ENCODE measurements at regions not wholly inside any gene's neighbourhood (a gene's known extent, or its start where the extent isn't known, plus 50 kb on each side); places are given as distances from the start of the nearest gene placed in this dataset.

DNA sequence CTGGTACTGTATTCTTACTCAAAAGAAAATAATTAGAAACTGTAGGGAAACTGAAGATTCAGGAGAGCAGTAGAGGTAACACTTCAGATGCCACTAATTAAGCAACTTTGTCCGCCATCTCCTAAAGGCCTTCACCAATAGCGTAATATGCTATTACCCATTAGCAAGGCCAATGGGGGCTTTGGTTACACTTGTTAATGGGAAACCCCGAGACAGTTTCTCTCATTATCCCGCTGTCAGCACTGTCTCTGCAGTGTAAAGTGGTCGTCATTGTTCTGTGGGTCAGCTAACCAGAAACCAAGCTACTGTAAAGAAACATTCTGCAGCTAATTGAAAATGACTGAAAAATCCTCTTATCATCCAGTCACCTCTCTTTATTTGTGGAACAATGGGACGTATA is 468.0 kb upstream of the POU3F2 start:
- DNase-seq = no peak

DNA sequence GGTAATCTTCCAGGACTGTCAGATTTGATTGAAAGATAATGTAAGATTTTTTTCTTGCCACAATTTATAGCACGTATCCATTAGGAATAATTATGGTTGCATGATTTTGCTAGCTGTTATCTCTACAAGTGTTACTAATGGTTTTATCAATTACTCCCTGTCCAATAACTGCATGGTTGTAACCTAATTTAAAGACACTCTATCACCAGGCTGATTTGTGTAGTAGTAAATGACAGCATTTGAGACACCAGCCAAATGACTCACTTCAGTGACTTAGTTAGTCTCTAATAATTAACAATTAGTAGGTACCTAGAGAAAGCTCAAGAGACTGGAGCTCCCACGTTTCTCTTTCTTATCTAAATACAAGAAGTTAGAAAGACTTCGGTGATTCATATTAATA is 453.8 kb upstream of the POU3F2 start:
- DNase-seq = no peak

DNA sequence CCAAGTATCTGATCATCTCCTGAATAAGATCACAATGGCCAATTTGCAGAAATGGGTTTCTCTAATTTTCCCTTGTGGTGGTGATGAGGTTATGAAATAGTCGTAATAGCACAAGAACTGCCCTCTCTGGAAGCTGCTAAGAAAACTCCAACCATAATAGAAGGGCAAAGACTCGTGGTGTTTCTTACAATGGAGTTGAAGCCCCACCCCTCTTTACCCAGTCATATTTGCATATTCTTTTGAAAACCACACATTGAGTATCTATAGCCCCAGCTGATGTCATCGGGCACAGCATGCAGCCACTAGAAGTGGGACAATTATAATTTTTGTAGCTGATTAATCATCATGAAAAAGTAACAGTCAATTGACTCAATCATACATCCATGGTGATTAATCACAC is 452.1 kb upstream of the POU3F2 start:
- DNase-seq = no peak

DNA sequence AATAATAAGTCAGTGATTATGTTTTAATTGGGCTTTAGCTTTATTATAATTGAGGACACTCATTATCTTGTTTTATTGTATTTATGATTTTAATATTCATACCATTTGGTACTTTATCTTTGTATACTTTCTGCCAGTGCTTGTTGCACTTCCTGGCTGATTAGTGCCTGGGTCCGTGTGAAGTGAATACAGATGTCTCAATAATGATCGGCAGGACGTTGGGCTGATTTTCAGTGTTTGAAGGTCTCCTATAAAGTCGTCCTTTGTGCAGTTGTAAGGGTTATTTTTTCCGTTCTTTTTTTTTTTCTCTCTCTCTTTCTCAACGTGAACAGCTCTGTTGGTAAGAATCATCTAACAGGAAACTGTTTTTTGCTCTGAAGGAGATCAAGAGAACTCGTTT is 450.0 kb upstream of the POU3F2 start:
- DNase-seq = no peak

DNA sequence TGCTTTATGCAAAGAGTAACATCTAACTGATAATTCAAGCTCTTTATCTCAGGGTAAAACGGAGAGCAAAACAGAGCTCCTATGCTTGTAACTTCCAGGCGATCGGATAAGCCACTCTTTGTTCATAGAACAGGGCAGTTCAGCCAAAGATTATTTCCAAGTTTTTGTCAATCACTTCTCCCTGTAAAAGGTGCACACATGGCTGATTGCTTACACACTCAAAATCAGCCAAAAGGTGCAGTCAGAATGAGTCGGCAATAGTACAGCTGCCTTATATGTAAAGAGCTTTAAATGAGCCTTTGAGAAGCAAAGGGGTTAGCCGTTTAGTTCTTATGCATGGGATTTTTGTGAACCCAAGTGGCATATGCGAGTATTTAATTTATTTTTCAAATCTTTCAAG is 449.6 kb upstream of the POU3F2 start:
- no peak for DNase-seq

DNA sequence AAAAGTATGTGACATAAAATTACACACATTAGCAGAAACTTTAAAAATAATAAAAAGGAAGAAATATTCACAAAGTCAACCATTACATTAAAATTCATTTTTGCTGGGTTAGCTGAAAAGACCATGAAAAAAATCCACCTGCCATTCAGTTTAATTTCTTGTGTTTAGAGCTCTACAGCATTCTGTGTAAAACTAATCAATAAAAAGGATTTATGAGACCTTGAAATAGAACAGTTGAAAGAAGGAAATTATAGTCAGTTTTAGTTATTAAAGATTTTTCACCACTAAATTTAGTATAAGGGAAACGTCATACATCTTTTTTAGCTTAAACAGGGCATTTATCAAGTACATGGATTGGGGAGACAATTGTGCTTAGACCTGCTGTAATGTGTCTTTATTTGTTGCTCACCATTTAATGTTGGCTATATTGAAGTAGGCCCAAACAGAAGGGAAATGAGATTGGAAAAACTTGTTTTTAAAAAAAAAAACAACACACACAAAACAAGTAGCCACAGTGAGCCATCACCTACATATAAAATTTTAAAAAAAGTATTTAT is 438.7 kb upstream of the POU3F2 start:
- no peak for DNase-seq

DNA sequence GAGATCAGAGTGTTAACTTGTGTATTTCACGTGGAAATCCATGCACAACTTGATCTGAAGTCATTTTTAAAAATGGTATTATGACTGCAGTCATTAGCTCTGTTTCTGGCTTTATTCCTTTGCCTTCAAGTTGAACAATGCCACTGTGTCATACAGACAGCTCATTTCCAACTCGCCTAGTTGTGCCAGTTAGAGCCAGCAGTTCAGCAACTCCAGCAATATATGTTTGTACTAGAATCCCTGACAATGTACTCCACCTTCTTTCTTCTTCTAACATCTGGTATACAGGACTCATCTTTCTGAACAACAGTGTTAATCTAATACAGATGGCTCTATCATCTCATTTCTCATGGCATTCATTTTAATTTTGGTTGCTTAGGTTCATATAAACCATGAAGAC is 418.3 kb upstream of the POU3F2 start:
- peak; percentile 28 for DNase-seq

DNA sequence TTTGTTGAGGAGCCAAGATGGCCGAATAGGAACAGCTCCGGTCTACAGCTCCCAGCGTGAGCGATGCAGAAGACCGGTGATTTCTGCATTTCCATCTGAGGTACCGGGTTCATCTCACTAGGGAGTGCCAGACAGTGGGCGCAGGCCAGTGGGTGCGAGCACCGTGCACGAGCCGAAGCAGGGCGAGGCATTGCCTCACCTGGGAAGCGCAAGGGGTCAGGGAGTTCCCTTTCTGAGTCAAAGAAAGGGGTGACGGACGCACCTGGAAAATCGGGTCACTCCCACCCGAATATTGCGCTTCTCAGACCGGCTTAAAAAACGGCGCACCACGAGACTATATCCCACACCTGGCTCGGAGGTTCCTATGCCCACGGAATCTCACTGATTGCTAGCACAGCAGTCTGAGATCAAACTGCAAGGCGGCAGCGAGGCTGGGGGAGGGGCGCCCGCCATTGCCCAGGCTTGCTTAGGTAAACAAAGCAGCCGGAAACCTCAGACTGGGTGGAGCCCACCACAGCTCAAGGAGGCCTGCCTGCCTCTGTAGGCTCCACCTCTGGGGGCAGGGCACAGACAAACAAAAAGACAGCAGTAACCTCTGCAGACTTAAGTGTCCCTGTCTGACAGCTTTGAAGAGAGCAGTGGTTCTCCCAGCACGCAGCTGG is 417.7 kb upstream of the POU3F2 start:
- DNase-seq = peak; percentile 79

DNA sequence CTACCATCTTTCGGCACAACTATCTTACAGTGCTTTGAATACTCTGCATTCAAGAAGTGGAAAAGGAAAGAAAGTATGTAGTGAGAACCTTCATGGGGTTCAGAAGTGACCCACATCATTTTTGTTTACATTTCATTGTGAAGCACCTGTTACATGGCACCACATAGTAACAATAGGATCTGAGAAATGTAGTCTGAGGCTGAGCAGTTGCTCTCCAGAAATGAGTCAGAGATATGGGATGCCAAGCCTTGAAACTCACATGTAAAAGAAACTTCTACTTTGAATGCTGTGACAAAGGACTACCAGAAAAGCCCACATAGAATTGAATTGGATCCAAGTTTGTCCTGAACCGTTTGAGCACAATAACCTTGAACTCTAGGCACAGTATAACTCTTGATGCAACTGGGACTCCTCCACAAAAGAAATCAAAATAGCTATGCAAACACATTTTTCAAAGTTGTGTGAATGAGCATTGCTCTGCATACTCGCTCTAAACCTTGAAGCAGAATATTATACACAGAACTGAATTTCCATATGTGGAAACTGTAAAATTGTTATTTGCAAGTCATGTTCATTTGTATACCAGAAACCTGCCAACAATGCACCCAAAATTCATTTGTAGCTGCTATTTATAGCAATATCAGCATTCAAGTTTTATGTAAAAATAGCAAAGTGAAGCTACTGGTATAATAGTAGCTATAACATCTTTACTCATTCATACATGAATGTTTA is 400.9 kb upstream of the POU3F2 start:
- DNase-seq = no peak

DNA sequence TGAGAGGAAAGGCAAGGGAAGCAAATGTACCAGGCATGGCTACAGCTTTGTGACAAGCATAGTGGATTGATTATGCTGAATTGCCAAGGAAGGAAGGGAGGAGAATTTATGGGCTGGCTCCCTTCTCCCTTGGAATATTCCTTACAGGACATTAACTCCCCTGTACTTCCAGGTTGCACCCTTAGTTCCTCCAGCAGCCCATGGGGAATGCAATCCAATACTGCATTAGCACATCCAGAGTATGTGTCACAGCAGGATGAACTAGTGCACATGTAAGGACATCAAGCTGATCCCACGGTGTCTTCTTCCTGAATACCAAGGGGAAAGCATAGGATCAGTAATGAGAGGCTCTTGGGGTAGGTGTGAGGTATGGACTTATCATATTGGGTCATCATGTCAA is 390.7 kb upstream of the POU3F2 start:
- no peak for DNase-seq

DNA sequence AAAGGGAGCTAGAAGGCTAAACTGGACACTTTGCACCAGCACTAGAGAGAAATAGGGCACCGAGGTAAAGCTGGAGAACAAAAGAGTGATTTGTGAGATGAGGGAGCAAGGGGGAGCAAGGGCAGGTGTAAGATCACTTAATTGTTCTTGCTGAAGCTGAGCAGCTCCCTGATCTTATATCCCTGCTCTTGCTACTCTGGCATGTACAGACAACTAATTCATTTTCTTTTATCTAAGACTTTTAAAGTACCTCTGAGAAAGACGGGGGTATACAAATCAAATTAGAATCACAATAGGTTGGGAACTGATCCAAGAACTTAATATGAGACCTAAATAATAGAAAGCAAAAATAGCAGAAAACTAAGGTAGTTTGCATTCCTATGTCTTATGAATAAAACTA is 381.7 kb upstream of the POU3F2 start:
- DNase-seq = no peak

DNA sequence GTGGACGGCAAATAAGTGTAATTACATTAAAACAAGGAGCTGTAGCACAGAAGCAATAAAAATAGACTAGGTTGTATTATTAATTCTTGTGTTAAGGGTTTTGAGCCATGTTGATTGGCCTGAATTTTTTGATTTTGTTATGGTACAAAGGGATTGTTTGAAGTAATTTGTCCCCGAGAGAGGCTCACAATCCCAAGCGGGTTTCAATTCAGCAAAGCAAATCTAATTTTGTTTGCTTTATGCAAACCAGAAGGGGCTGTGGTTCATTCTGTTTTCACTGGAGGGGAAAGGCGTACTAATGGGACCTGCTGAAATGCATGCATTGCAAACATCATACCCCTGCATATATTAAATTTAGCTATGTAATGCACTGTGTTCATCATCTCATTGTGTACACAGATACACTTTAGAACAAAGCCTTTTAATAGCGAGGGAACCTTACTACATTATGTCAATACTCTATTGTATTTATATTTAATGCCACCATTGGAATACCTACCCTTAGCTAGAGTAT is 379.5 kb upstream of the POU3F2 start:
- no peak for DNase-seq

DNA sequence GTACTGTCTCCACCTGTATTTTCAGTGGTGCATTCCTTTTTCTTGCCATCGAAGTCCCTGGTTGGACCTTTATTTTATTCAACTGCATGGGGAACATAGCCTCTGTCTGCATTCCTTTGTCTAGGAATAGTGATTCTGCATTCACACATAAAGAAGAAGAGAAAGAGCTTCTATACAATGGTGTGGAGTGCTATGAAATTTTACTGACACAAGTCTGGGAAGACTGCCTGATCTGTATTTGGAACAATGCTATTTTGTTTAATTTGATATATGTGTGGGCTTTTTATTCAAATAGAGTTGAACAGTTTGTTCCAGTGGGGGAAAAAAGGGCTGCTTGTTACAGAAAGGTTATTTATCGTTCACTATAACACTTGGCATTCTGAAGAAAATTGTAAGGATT is 375.7 kb upstream of the POU3F2 start:
- no peak for DNase-seq

DNA sequence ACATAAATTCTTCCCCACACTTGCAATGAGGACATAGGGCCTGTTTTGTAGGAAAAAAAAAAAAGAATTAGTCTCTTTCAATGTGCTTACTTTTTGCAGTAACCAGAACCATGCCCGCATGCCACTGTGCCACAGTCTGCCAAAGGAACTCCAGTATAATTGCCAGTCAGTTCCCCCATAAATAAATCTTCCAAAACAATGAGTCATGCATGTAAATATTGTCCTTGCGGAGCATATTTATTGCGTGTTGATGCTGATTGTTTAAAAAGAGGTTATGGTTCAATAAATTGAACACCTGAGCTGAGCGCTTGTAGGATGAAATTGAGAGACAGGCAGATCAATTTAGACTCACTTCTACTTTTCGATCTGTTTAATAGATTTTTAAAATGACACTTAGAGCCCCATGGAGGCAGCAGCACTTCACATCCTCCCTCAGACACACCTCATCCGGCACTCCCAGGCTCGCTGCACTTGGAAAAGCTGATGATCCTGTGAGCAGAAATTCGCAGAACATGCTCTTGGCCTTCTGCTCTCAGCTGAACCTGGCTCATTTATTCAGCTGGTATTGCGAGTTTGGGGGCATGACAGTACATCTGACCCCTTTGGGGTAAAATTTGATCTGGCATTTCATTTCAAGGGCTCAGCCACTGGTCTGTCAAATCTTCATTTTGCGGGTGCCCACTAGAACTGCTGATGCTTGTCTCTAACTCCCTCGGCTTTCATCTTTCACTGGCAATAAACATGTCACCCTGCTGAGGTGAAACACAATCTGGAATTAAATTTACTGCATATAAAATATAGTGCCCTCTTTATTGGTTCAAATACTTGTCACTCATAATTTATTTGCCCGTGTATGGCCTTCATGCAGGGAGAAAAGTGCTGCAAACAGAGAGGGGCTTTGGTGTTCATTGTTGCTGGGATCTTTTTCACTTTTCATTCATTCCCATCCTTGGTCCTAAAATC is 371.1 kb upstream of the POU3F2 start:
- no peak for DNase-seq

DNA sequence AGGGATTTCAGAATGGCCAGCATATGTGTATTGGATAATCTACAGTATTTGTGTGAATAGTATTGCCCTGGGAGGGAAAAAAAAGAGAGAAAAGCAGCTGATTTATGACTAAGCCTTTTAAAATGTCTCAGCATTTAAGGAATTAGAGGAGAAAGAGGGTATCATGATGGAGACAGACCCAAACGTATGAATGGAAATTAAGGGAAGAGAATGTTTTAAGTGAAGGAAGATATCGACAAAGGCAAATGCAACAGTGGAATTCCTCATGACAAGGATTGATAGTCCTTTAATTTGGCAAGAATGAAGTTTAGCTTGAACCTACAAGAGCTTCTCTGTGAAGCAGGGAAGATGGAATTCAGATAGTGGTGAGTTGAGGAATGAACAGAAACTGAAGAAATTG is 367.3 kb upstream of the POU3F2 start:
- DNase-seq = no peak

DNA sequence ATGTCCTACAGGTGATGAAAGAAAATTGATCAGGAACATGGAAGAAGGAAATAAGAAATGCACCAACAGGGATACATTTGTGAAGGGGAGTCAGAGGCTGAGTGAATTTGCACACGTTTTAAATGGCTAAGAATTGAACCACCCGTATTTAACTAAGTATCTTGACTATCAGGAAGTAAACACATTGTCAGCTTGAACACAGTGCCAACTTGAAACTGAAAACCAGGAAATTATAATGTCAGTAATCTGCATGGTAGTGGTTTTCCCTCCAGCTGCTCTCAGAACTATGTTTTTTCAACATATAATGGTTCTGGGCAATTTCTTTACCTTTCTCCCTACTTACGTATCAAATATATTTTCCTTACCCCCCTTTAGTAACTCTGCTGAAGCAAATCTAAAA is 366.5 kb upstream of the POU3F2 start:
- DNase-seq = no peak

DNA sequence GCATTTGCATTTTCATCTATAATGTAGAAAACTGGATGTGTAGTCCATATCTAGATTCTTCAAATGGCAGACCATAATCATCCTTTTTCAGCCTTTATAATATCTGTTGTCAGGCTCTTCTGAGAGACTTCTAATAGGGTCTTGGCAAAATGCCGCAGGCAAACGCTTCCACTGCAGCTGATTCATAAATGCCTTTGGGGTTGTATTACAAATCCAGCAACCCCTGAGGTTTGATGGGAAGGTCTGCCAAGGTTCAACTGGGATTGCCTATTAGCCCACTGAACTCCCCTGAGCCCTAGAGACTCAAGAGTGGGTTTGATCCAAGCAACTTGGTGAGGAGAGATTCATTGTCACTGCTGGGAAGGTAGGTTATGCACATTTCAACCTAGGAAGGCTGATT is 365.2 kb upstream of the POU3F2 start:
- no peak for DNase-seq

DNA sequence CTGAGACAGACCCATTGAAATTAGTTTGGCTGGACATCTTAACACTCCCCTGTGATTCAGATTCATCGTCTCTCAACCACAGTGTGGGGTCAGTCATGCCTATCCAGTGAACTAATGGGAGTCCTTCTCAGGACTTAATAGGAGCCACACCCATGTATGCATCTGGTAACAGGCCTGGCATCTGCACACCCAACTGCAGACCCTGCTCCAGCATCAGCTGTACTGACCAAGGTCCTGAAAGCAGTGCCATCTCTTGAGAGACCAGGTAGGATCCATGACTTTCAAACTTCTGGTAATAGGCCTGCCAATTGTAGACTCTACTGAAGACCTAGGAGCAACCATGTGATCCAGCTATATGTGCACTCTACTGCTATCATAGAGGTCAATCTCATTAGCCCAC is 363.6 kb upstream of the POU3F2 start:
- no peak for DNase-seq

DNA sequence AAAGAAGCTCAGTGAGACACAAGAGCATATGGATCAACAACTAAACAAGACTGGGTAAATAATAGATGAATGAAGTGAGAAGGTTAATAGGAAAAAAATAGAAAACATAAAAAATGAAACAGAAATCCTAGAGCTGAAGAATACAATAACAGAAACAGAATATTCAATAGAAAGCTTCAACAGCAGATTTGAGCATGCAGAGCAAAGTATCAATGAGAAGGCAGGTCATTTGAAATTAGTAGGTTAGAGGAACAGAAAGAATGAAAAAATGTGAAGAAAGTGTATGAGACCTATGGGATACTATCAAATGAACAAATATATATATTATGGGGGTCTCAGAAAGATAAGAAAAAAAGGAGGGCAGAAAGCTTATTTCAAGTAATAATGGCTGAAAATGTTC is 362.9 kb upstream of the POU3F2 start:
- DNase-seq = no peak

DNA sequence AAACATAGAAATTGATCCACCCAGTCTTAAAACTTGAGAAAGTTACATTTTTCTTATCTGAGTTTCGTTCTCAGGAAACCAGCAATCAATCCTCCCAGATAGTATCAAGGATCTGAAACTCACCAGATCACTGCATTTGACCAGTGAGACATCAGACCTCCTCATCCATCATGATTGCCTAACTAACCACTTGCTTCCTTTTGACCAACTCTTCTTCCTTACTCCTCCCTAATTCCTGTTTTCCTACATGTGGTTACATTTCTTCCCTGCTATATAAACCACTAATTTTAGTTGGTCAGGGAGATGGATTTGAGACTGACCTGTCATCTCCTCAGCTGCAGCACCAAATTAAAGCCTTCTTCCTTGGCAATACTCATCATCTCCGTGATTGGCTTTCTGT is 357.1 kb upstream of the POU3F2 start:
- DNase-seq = no peak

DNA sequence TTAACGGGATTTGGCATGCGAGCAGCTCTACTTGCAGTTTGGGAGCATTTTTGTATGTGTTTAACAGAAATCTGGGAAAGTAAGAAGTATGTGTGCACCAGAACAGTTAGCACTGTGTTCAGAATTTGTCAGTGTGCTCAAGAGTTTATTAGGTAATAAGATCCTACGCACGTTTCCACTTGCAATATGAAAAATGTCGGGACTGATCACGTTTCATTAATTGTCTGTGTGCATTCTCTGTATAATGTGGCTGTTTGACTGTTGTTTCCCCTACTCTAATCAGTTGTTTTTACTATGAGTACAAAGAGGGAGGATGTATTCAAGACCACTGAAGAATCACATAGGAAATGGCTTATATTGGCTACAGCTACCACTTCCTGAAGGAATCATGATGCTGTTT is 349.7 kb upstream of the POU3F2 start:
- no peak for DNase-seq

DNA sequence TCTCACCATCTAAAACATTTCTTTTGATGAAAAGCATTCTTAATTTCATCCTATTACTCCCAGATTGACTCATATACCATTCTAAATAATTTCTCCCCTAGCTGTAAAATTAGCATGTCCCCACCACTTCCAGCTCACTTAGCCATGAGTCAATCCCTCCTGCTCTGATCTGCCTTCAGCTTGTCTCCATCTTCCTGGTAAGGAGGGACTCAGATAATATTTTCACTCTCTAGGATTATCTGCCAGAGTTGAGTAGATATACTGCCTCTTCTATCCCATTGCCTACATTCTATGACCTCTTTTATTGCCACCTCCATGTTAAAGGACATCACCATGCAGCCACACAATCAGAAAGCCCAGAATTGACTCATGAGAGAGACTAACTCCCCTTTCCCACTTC is 348.8 kb upstream of the POU3F2 start:
- DNase-seq = no peak

DNA sequence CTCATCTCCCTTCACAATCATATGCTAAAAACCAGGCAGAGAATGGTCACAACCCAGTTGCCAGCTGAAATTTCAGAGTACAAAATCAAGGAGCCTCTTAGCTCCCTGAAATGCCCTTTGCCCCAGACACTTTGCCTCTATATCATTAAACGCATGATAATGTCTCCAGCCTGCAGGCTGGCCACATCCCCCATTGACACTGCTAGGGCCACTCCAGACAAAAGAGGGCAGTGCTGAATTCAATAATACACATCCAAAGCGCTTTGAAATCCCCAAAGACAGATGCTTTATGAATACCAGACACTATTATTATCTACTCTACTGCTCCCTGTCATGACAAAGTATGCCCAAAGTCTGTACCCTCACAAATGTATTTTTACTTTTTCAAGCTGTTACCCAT is 348.3 kb upstream of the POU3F2 start:
- DNase-seq = no peak

Data from RPMI8226 (cell line).